Posterior cingulate gyrus (tissue), 11 donors: ENCODE measurements at regions not wholly inside any gene's neighbourhood (a gene's known extent, or its start where the extent isn't known, plus 50 kb on each side); places are given as distances from the start of the nearest gene placed in this dataset.
"Not testable (repeated sequence)": the region's sequence is repeated elsewhere in the genome, so short reads cannot be mapped to it uniquely, and the experiment has no call there.

Experiments
- DNase-seq, 10 donors: peaks; one replicate each; pipeline versions ENCODE4 v3.0.0 to v3.0.0-alpha.2; 2020 to 2021; ENCODE audit warnings: mixed read lengths in 3 of 10
- intact Hi-C: fragments of 100-400 bp; cut with DNase I; formaldehyde crosslinking; loops from one replicate; pipeline ENCODE4 v1.15.1; 2023

DNA sequence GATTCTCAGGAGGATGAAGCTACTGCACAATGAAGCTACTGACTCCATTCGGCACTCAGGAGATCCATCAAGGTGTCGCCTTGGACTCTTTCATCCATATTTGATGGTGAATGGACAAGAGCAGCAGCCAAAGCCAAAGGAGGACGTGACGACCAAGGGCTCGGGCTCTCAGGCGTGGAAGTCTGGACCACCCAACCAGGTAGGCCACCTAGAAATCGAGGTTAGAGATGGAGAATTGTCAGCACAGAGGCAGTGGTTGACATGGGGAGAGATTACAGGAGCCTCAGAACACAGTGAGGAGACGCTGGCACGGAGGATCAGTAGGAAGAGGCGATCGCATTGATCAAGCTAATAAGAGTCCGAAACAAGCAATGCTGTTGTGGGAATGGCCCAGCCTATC is 240.5 kb upstream of the ID2 start:
- DNase-seq, result no peak
- intact Hi-C loops, result no loop called here

- intact Hi-C loops, result no loop called here
- DNase-seq, result peak in 2 of 10 donors; percentile 66 to 82
Observed at GRCh38 chr2:8441986-8442385, 239.9 kb upstream of the ID2 start.

DNA sequence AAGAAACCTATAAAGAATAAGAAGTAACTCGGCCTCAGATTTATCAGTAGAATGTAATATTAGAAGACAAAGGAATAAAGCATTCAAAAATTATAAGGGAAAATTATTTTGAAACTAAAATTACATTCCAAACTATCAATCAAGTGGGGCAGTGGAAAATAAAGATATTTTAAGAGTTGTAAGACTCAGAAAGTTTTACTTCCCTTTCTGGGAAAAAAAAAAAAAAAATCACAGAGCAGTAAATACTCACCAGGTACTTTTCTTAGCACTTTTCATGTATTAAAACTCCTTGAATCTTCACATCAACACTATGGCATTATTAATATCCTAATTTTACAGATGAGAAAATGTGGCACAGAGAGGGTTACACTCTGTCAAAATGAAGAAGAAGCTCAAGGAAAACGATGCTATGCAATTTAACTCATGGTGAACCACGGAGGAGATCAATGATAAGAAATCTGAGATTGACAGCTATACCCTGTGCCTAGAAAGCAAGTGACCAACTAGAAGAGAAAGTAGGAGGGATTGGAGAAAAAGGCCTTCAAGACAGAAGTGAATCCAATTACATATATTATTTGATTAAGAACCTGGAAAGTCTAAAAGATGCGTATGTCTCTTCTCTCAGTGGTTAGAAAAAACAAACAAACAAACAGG is 238.9 kb upstream of the ID2 start:
- intact Hi-C loops, result no loop called here

DNA sequence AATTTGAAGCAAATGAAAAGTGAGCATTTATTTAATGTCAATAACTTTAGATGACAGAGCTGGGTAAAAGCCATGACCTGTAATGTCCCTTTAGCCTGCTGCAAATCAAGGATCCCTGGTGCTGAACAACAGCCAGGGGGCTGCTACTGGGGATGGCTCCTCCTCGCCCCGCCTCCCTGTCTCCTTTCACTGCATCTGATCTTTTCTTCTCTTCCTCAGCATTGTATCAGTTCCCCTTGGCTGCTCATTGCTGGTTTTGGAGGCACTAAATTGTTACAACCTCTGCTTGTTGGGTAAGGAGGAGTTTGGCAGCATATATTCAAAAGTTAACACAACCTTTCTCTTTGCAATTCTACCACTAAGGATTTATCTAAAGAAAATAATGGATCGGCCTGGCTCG is 236.3 kb upstream of the ID2 start:
- no peak for DNase-seq
- intact Hi-C loops, result no loop called here

More for the DNA sequence above, 238.9 kb upstream of the ID2 start:
- no peak for DNase-seq

GRCh38 chr2:8446751-8447150 is 235.1 kb upstream of the ID2 start:
- intact Hi-C loops, DNase-seq: not testable (repeated sequence)

- intact Hi-C loops, result no loop called here
- DNase-seq, result no peak
Observed at GRCh38 chr2:8447610-8448221, 234.1 kb upstream of the ID2 start.

DNA sequence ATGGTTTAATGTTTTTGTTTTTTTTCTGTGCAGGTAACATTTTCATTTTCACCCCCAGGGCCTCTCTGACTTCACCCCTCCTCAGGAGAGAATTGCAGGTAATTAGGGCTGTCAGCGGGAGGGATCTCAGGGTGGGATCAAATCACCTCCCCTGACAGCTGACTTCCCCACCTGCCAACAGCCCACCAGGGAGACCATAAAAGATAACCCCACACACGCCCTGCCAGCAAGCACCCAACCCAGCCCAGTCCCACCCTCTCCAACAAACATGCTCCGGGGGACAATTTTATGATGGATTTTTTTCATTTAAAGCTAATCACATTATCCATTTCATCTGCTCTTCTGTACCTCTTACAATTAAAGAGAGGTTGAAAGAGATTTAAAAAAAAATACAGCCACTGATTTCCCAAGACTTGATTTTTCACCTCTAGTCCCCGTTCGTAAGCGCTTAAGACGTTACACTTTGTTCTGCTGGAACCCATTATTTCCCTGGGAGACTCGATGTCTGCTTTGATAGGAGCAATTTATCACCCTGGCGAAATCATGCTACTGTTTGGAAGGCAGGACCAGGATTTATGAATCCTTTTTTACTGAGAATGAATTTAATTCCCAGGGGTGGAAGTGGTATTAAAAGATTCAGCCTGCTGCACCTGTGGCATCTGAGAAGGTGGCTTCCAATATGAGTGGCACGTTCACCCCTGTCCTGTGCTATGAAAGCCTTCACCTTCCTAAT is 232.9 kb upstream of the ID2 start:
- intact Hi-C loops, result no loop called here
- no peak for DNase-seq

GRCh38 chr2:8451273-8451672 is 230.6 kb upstream of the ID2 start:
- DNase-seq, result no peak
- intact Hi-C loops, result no loop called here

- no peak for DNase-seq
- intact Hi-C loops, result no loop called here
Observed at GRCh38 chr2:8452296-8452695, 229.6 kb upstream of the ID2 start.

DNA sequence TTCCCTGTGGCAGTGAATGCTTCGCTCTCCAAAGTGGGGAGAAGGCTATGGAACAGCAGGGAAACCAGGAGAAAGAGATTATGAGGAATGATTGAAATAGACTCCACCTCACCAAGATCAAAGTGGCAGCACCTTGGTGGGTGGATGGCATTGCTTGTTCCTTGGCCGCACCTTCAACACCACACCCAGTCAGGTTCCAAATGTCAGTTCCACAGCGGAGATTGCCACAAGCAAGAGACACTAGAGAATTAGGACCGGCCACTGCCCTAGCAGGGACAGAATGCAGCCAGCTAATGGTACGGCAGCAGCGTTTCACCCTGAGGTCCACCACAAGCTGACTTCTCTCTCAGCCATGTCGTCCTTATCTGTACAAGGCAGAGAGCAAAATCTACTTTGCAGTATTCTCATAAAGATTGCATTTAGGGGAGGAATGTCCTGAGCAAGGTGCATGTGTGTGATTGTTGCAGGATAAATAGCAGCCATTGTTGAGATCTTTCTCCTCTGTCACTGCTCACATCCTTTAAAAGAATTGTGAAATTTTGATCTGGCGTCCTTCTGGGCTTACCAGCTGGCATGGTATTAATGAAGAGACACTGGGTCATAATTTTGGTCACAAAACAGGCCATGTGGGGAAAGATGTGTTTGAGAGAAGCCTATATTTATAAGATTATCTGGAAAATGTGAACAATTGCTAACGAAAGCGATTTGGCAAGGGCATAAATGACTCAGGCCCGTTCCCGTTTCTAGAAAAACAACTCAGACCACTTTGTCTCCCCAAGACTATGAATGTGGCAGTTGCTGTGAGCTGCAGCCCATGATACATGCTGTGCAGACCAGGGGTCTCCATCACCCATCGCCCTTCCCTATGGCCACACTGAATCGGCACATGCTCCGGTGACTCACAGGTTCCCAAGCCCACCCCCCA is 228.6 kb upstream of the ID2 start:
- no peak for DNase-seq
- intact Hi-C loops, result no loop called here

DNA sequence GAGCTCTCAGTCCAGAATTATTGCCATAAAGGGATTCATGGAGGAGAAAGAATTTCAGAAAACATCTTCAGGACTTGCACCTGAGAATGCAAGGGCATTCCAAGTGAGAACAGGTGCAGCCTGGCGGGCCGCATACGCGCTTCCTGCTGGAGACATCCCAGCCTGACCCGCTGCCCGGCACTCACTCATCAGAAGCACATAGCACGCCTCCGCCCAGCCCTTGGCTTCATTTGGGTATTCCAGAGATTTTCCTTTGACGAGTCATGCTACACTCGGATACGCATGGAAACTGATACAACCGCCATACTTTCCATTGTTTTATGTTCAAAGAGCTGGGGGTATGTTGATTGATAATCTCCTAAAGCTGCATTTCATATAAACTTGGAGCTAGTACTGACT is 228.0 kb upstream of the ID2 start:
- DNase-seq, result no peak
- intact Hi-C loops, result no loop called here

- DNase-seq, result no peak
- intact Hi-C loops, result no loop called here
Observed at GRCh38 chr2:8454797-8455196, 227.1 kb upstream of the ID2 start.

GRCh38 chr2:8455236-8456150 is 226.4 kb upstream of the ID2 start:
- intact Hi-C loops, result no loop called here
- peak in 3 of 10 donors; percentile 40 to 88 (median 67) for DNase-seq

GRCh38 chr2:8456151-8457091 is 225.4 kb upstream of the ID2 start:
- no peak for DNase-seq
- intact Hi-C loops, result no loop called here

DNA sequence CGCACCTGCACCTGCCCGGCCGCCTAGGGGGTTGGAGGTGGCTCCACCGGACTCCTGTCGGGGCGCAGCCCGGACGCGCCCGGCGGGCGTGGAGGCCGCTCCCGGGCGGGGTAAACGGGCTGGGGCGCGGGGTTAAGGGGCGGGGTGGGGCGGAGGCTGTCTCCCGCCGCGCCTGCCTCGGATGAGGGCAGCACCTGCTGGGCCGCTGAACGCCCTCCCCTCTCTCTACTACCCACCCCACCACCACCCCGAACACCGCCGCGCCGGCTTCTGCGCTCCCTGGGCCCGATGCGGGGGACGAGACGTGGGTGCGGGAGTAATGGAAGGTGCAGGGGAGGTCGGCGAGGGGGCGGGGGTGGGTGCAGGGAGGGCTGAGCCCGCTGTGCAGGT is 224.8 kb upstream of the ID2 start:
- no peak for DNase-seq
- intact Hi-C loops, result no loop called here

DNA sequence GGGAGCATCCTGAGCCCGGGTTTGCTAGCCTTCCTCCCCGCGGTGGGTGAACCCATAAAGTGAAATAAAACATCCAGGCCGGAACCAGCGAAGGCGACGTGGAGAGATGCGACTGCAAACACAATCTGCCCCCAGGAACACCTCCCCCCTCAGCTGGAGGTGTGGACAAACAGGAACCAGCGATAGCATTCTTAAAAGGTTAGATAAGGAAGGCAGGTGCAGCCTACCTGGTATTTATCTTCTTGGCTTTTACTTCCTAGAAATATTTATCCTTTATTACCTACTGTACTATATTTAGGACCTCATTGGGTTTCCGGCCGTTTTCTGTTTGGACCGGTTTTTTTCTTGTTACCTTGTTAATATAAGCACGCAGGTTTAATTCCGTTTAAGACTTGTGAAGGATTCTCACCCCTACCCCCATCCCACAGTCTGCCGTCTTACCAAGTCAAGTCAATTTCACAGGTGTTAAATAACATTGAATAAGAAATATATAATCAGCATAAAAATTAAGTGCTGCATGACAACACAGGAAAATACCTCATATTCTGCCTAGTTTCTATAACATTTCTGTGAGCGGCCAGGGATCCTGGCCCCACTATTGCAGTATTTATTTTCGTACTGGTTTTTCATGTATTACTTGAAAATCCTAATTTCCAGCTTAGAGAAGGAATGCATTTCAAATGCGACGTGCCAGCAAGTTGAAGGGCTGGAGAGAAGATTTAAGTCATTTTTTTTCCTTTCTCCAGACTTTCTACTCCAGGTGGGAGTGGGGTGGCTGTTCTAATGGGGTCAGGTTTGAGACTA is 224.0 kb upstream of the ID2 start:
- no peak for DNase-seq
- intact Hi-C loops, result no loop called here

DNA sequence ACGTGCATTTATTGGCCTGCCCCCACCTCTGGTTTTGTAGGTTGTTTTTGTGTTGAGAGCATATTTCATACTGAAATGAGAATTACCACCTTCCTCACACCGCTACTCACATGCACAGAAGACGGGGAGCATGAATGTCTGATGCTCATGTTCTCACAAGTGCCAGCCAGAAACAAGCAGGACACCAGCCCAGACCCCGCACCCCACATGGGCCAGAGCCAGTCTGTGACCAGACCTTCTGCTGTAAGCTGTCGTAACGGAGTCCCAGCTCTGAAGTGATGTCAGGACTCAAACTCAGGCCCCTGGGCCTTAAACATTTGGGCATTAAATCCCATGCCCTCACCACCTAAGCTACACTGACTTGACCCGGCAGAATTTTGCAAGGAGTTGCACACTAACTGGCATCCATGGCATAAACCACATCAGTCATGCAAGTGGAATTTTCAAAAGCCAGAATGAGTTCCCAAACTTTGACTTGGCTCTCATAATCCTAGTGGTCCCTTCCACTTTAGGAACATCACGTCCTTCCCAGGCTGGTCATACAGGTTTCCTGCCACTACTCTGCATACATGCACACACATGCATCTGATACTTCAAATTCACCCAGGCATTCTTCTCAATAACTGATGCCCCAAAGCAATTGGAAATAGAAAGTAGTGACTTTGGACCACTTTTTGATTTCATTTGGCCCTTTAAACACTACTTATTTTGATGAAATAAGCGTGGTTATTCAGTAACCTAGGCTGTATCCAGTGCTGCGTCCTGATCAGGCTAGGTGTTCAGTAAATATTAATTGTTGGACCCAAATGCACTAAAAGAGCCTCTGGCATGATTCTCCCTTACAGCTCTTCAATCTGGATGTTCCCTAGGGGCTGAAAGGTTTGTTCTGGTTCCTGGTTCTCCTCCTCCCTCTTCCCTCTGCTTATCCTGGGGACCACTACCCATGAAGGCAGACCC is 223.1 kb upstream of the ID2 start:
- intact Hi-C loops, result no loop called here
- no peak for DNase-seq
